ENCODE measurements at regions not wholly inside any gene's neighbourhood (a gene's known extent, or its start where the extent isn't known, plus 50 kb on each side); places are given as distances from the start of the nearest gene placed in this dataset.

DNA sequence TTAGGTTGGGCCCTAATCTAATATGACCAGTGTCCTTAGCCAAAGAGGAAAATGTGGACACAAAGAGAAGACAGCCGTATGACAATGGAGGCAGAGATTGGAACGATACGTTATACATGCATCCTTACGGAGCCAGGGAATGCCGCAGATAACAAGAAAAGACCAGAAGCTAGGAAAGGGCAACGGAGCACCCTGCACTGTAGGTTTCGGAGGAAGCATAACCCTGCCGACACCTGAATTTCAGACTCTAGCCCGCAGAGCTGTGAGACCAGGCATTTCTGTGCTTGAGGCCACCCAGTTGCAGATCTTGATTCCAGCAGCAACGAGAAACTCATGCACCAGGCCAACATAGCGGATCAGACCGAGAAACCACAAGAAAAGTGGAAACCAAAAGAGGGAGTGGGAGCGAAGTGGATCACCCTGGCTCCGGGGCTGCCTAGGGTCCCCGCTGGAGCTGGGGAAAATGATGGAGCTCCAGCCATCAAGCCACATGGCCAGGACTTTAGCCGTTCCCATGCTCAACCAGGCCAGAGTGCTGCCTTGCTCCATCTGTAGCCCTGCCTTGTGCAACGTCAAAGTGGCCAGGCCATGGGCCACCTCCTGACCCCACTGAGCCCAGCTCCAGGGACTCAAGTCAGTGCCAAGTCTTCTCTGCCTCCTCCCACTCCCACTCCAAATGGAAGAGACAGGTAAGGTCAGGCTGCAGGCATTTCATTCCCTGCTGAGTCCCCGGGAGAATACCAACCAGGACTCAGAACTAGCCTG, 51.7 kb upstream of the RPL38 start:
- no peak for DNase-seq

DNA sequence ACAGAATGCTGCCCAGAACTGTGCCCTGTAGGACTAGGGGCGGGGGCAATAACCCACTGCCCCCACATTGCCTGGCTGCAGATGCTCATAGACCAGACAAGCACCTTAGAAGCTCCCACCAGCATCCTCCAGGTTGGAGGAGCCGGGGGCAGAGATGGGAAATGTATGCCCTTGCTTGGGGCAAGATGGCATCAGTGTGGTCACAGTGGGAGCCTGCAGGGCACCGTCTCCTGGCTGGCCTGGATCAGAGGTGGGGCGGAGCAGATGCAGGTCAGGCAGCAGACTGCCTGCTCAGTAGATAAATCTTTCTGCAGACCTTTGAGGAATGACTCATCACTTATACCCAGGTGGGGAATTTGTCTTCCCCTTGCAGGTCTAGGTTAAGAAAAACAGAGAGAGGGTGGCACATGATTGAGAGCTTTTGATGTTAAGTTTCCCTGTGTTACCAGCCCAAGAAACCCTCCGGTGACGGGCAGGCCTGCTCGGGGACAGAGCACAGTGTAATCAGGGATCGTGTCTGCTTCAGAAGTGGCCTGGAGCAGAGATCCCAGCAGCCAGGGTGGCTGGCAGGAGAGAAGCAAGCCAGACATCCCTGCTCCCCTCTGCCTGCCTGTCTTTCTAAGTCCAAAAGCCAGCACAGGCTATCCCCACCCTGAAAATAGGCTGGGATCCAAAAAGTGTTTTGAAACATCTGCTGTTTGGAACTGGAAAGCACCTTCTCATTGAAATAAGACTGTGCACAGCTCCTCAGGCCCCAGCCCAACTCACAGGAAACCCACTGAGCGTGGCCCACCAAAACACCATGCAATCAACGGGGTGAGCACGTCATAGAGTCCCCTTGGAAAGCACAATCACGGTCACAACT, 50.7 kb upstream of the RPL38 start:
- DNase-seq: no peak

DNA sequence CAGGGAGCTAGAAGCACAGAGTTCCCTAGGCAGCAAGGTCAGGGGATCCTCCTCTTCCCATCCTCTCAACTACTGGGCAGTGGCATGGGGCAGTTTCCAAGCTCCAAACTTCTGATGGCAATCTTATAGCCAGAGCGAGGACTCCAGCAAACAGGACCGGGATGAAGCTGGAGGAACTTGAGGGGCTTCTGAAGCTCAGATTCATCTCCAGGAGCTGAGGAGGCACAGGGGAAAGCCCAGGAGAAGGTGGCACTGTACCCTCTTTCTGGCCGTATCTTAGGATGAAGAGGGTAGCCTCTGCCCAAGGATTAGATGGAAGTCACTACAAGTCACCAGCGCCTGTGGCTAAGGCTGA, 50.0 kb upstream of the RPL38 start:
- DNase-seq: no peak

Measured in central memory CD4-positive, alpha-beta T cell (primary cell).